ENCODE measurements at regions not wholly inside any gene's neighbourhood (a gene's known extent, or its start where the extent isn't known, plus 50 kb on each side); places are given as distances from the start of the nearest gene placed in this dataset.

DNA sequence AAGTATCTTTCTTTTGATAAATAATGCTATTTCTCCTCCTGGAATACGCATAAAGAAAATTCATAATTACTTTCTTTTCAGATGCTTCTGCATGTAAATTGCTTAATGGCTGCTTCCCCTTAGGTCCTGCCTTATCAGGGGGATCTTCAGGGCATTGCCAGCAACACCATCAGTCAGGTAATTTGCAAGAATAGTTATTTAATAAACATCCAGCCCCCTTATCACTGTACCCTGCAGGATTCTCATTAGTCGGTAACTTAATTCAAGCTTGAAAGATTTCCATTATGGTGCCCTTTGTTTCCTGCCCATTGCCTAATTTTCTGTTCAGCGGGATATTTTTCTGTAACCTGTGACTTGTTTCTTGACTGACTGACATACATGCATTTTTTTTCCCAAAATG is 414.5 kb downstream of the MFSD1 start:
- TF ChIP-seq, protein P1, sequence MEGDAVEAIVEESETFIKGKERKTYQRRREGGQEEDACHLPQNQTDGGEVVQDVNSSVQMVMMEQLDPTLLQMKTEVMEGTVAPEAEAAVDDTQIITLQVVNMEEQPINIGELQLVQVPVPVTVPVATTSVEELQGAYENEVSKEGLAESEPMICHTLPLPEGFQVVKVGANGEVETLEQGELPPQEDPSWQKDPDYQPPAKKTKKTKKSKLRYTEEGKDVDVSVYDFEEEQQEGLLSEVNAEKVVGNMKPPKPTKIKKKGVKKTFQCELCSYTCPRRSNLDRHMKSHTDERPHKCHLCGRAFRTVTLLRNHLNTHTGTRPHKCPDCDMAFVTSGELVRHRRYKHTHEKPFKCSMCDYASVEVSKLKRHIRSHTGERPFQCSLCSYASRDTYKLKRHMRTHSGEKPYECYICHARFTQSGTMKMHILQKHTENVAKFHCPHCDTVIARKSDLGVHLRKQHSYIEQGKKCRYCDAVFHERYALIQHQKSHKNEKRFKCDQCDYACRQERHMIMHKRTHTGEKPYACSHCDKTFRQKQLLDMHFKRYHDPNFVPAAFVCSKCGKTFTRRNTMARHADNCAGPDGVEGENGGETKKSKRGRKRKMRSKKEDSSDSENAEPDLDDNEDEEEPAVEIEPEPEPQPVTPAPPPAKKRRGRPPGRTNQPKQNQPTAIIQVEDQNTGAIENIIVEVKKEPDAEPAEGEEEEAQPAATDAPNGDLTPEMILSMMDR (IDR thresholded peaks at IDR 0.05; ENCODE audit: poor library complexity, severe bottlenecking) = no peak
- TF ChIP-seq RAD21 (conservative IDR thresholded peaks at IDR 0.05) (no peak), EZH2 (IDR thresholded peaks at IDR 0.05; ENCODE audit: borderline replicate concordance, insufficient read depth, low read length, poor library complexity, severe bottlenecking) (no peak), EP300 (conservative IDR thresholded peaks at IDR 0.05; ENCODE audit: poor library complexity, severe bottlenecking) (peak; percentile 11), MXI1 (conservative IDR thresholded peaks at IDR 0.05; ENCODE audit: poor library complexity, severe bottlenecking) (no peak), POLR2AphosphoS5 (IDR thresholded peaks at IDR 0.05) (peak; percentile 18), TAF1 (IDR thresholded peaks at IDR 0.05; ENCODE audit: low read depth) (no peak), SMC3 (conservative IDR thresholded peaks at IDR 0.05; ENCODE audit: poor library complexity) (no peak)

All from neural cell (in vitro differentiated cells).